Hepatocyte (in vitro differentiated cells): ENCODE measurements at regions not wholly inside any gene's neighbourhood (a gene's known extent, or its start where the extent isn't known, plus 50 kb on each side); places are given as distances from the start of the nearest gene placed in this dataset.

ENCODE experiments used
- EZH2 ChIP-seq: fragments of 200-600 bp; sonication (generic); IDR thresholded peaks from 2 replicates; pipeline ENCODE4 v1.6.1; 2016; ENCODE audit warnings: antibody characterized with exemption, mild to moderate bottlenecking, borderline replicate concordance
- EZH2phosphoT487 ChIP-seq: fragments of 200-600 bp; sonication (generic); IDR thresholded peaks from one replicate; pipeline ENCODE4 v1.6.1; 2018; ENCODE audit warnings: antibody characterized with exemption, mild to moderate bottlenecking, low read depth, moderate library complexity; ENCODE audit not compliant: unreplicated experiment, severe bottlenecking
- TF ChIP-seq, protein P1 (sequence below): fragments of 200-600 bp; sonication (generic); IDR thresholded peaks from 2 replicates; pipeline ENCODE4 v1.5.1; 2016; ENCODE audit warnings: antibody characterized with exemption, mild to moderate bottlenecking; ENCODE audit not compliant: poor library complexity

DNA sequence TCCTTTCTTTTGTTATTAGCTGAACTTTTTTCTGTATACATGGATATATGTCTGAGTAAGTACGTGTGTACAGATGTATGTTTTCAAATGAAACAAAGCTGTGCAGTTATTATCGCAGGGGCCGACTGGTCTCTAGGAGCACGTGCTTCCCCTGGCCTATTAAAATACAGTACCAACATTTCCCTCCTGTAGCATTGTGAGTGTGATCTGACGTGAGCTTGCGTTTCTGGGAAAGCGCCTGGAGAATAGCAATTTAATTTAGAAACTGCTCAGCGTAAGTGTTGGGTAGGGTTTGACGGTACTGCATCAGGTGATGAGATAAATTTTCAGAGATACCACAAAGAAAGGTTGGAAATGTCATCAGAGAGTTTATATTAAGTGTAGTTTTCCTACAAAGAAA, 173.3 kb downstream of the FBXO8 start:
- TF ChIP-seq, protein P1, sequence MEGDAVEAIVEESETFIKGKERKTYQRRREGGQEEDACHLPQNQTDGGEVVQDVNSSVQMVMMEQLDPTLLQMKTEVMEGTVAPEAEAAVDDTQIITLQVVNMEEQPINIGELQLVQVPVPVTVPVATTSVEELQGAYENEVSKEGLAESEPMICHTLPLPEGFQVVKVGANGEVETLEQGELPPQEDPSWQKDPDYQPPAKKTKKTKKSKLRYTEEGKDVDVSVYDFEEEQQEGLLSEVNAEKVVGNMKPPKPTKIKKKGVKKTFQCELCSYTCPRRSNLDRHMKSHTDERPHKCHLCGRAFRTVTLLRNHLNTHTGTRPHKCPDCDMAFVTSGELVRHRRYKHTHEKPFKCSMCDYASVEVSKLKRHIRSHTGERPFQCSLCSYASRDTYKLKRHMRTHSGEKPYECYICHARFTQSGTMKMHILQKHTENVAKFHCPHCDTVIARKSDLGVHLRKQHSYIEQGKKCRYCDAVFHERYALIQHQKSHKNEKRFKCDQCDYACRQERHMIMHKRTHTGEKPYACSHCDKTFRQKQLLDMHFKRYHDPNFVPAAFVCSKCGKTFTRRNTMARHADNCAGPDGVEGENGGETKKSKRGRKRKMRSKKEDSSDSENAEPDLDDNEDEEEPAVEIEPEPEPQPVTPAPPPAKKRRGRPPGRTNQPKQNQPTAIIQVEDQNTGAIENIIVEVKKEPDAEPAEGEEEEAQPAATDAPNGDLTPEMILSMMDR, result no peak
- no peak for TF ChIP-seq EZH2
- TF ChIP-seq EZH2phosphoT487, result no peak
